ENCODE measurements at regions not wholly inside any gene's neighbourhood (a gene's known extent, or its start where the extent isn't known, plus 50 kb on each side); places are given as distances from the start of the nearest gene placed in this dataset.
"Not testable (repeated sequence)": the region's sequence is repeated elsewhere in the genome, so short reads cannot be mapped to it uniquely, and the experiment has no call there.

DNA sequence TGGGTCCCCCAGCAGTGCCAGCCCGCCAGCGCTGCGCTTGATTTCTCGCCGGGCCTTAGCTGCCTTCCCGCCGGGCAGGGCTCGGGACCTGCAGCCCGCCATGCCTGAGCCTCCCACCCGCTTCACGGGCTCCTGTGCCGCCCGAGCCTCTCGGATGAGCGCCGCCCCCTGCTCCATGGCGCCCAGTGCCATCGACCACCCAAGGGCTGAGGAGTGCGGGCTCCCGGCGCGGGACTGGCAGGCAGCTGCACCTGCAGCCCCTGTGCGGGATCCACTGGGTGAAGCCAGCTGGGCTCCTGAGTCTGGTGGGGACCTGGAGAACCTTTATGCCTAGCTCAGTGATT is 489.8 kb upstream of the ZFP42 start:
- DNase-seq, result not testable (repeated sequence)

DNA sequence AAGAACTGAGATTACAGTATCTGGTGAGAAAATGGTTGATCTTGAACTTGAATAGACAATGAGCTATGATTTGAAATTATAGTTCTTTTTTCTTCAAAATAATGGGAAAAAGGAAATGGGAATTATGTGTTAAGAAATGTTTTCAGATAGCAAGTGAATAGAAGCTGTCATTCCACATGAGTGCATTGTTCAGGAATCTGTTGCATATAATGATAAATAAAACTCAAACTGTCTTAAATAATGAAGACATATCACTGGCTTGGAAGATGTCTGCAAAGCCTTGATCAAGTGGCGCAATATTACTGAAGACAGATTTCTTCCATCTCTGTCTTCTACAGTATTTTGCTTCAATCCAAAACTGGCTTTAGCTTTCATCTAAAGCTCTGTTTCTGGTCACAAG is 479.3 kb upstream of the ZFP42 start:
- no peak for DNase-seq

GRCh38 chr4:187541666-187542065 is 453.9 kb upstream of the ZFP42 start:
- DNase-seq, result no peak

- DNase-seq, result no peak
Observed at GRCh38 chr4:187544461-187545053, 451.0 kb upstream of the ZFP42 start.

DNA sequence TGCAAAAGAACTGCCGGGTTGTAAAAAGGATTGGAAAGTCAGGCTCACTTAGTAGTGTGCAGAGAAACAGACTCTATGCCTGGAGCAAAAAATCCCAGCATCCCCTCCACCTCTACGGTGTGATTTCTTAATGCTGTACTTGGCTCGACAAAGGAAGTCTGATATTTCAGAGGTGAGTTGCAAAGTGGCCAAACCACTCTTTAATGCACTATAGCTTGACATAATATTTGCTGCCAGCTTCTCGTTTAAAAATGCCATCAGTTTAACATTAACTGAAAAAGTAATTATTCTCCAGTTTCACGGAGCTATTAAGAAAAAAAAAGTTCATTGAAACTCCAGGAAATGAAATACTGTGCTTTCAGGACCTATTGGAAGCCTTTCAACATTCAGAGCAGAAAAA is 448.3 kb upstream of the ZFP42 start:
- DNase-seq, result no peak

GRCh38 chr4:187550256-187550950 is 445.2 kb upstream of the ZFP42 start:
- DNase-seq, result no peak

- DNase-seq, result no peak
Observed at GRCh38 chr4:187552781-187553180, 442.8 kb upstream of the ZFP42 start.

DNA sequence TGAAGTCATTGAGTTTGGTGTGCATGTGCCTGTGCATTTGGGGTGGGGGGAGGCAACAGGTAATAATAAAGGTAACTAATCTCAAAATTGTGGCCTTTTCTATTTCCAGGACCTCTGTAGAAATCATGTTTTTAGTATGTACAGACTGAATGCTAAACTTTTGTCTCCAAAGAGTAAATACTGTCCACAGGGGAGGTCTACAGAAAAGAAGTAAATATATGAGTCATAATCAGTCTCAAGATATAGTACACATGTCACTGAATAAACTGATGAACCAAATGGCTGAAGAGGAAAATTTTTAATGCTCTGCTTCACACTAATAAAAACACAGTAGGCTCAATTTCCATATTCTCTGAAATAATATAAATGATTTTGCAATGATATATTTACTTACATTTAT is 440.4 kb upstream of the ZFP42 start:
- no peak for DNase-seq

DNA sequence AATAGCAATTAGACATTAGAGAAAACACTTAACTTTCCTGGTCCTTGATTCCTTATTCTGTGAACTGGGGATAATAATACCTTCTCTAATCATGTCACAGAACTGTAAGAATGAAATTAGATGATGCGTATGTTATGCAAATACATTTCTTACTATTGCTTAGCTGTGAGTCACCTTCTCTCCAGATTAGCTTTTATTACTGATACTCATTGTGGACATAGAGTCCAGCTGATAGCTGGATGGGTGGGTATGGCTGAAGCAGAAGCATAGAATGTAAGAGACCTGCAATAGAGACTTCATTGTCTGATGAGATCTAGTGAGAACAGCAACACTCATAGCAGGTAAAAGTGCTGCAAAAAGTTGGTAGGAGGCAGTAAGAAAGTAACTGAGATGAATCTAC is 437.2 kb upstream of the ZFP42 start:
- no peak for DNase-seq

DNA sequence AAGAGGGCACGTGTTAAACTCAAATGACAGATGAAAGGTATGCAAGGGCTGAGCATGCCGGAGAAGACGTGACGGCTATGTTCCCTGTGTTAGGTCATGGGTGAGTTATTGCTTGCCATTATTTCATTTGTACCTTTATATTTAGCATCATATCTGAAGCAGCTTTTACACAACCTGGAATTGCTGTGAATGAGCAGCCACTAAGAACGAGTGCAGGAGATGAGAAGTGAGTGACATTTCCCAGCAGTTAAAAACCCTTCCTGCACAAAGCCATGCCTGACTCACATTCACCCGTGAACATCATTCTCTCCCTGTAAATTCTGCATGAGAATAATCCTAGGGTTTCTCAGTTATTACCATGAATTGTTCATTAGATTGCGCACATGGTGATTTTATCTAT is 433.2 kb upstream of the ZFP42 start:
- DNase-seq, result no peak

DNA sequence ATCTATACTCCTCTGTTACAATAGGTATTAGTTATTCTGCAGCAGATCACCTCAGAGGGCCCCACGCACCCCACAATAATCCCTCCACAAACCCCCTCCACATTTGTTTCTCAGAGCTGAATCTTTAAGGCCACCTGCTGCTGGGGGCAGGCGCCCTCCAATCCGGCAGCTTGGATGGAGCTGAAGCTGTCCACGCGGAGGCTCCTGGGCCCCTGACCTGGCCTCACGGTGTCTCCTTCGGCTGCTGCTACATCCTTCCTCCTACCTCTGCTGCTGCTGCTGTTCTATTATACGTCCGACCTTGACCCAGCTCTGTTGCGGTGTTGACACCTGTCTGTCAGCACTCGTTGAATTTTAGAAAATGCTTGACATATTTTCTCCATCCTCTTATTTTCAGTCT is 430.2 kb upstream of the ZFP42 start:
- DNase-seq, result no peak

GRCh38 chr4:187569871-187570270 is 425.7 kb upstream of the ZFP42 start:
- DNase-seq, result no peak

- no peak for DNase-seq
Observed at GRCh38 chr4:187575706-187576105, 419.9 kb upstream of the ZFP42 start.

DNA sequence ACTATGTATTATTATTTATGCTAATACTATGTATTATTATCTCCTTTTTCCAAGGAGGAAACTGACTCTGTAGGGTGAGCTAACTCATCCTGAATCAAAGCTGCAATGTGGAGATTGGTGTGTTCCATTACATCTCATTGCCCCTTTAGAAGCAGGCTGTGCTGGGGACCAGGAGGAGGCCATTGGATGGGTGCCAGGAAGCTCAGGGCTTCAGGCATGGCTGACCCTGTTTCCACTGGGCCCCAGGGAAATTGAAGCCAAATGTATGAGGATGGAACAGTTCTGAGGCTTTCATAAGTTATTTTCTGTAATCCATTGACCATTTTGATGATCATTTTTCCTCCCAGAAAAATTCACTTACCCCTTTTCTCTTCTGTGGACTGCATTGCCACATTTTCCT is 418.8 kb upstream of the ZFP42 start:
- no peak for DNase-seq

DNA sequence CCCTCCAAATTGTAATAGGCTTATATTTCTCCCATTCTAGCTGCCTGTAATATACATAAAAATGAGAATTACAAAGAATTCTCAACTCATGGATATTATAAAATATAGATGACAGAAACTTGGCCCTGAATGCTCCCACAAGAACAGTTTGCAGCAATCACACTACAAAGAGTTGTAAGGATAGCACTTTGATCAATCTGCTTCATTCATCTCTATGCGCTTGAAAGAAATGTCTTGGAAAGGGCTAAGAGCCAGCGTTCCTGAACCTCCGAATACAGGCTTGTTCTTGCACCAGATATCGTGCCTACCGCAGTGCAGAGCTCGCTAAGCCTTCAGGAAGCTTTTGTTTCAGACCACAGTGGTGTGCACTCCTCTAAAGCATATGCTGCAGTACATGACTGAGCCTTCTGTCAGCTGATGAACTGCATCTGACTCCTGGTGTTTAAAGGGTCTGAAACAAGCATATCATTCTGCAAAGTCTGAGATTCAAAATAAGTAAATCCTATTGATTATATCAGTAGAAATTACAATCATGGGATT is 417.6 kb upstream of the ZFP42 start:
- no peak for DNase-seq

DNA sequence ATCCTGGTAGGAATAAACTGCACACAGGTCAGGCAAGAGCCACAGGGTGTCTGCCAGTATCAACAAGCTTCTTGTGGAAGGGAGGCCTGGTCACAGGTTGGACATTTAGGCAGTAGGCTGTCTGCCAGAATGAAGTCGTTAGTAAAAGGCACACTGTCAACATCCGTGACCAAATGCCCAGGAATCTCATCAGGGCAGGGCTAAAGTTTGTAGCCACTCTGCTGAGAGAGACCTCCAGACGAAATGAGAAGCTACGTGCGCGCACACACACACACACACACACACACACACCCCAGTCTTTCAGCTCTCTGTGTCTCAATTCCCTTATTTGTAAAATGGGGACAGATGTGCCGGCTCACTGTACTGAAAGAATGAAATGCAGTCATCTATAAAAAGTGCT is 408.7 kb upstream of the ZFP42 start:
- DNase-seq, result no peak

GRCh38 chr4:187598196-187598595 is 397.4 kb upstream of the ZFP42 start:
- no peak for DNase-seq

GRCh38 chr4:187602339-187603092 is 393.1 kb upstream of the ZFP42 start:
- no peak for DNase-seq

- no peak for DNase-seq
Observed at GRCh38 chr4:187603093-187604025, 392.2 kb upstream of the ZFP42 start.

DNA sequence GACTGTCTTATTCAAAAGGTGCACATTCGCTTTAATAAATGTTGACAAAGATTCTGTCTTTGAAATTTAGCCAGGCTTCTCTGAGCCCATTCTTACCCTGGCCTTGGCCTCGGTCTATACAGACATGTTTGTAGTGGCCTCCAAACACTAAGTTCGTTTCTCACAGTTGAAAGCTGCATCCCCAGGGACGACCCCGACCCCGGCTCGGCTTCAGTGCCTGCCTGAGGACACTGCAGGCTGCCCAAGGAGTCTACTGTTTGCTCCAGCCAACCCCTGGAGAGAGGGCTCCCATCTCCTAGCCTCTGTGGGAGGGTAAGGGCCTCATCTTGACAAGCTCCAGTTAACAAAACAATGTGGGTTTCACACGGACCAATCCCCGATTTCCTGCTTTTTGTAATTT is 390.6 kb upstream of the ZFP42 start:
- no peak for DNase-seq

DNA sequence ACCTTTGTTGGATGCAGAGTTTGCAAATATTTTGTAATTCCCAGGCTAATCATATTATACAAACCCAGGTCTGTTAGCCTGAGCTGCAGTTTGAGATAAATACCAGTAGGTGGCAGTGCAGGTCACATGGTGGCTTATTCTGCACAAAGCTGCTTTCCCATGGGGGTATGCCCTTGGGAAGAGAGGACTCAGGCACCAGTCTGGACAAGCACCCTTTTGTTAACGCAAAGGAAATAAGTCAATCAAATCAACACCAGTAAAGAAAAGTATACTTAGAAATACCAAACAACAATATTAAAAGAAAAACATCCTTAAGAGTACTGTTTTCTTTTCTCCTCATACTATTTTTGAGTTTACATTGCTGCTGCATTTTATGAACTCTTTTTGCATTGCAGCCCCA is 389.0 kb upstream of the ZFP42 start:
- no peak for DNase-seq

DNA sequence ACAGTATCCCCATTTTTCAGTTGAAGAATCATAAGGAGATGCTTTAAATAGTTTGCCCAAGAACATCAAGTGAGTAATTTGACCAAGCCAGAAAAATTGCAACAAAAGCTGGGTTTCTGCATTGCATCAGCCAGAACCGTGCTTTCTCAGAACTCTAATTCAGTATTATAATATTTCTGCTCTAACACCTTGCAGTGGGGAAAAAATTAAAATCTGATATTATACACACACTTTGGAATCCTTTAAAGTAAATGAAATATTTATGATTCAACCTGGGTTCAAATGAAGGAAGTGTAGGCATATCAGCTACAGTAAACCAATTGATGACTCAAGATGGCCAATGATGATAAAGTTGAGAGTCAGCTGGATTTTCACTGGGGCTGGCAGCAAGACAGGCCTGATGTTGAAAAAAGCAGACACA is 387.6 kb upstream of the ZFP42 start:
- DNase-seq, result no peak

DNA sequence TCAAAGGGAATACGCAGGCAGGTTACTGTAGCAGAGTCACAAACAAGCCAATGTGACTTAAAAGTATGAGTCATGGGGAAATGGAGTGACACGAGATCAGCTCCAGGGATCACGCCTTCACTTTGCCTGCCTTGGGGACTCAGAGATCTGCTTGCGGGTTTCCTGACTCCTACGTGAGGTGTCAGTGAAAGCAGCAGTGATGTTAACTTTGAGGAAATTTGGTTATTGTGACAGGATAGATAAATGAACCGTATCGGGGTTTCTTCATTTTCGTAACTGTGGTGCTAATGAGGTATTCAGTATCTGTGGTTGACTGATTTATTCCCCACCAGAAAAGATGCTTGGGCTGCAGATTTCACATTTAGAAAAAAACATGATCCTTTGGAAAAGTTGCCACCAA is 383.3 kb upstream of the ZFP42 start:
- DNase-seq, result no peak

Data from NCI-H1436 treated with DMSO at 0.1 percent for 48 hours (cell line).